SK-N-SH treated with all-trans-retinoic acid at 6 μM for 48 hours (cell line): ENCODE measurements at regions not wholly inside any gene's neighbourhood (a gene's known extent, or its start where the extent isn't known, plus 50 kb on each side); places are given as distances from the start of the nearest gene placed in this dataset.

Experiments used
- ATAC-seq: fragments of 200-7000 bp; cut with Tn5 transposase; 3 replicates; pipeline ENCODE4 v1.9.1; 2020; ENCODE audit warnings: mild to moderate bottlenecking, moderate library complexity
- ARNTL ChIP-seq: fragments of 450-650 bp; formaldehyde crosslinking; IDR thresholded peaks from 2 replicates; pipeline ENCODE4 v1.5.0; 2020; ENCODE audit warnings: low read depth, mild to moderate bottlenecking, moderate library complexity, borderline replicate concordance
- CREB5 ChIP-seq: fragments of 250-450 bp; sonication (Bioruptor Pico); IDR thresholded peaks from 2 replicates; pipeline ENCODE4 v1.5.1; 2020; ENCODE audit warnings: low read depth, mild to moderate bottlenecking, moderate library complexity
- CSDC2 ChIP-seq: fragments of 250-450 bp; sonication (Bioruptor Pico); IDR thresholded peaks from 2 replicates; pipeline ENCODE4 v1.5.0; 2020; ENCODE audit warnings: mild to moderate bottlenecking, moderate library complexity
- CSRNP3 ChIP-seq: fragments of 250-450 bp; sonication (Bioruptor Pico); IDR thresholded peaks from 2 replicates; pipeline ENCODE4 v1.5.1; 2021; ENCODE audit warnings: mild to moderate bottlenecking, moderate library complexity
- ESRRG ChIP-seq: fragments of 250-450 bp; sonication (Bioruptor Pico); IDR thresholded peaks from 2 replicates; pipeline ENCODE4 v1.6.1; 2021; ENCODE audit warnings: mild to moderate bottlenecking
- GLIS3 ChIP-seq: fragments of 250-450 bp; sonication (Bioruptor Pico); IDR thresholded peaks from 2 replicates; pipeline ENCODE4 v1.5.0; 2020; ENCODE audit warnings: mild to moderate bottlenecking, moderate library complexity
- ISL1 ChIP-seq: fragments of 250-450 bp; sonication (Bioruptor Pico); IDR thresholded peaks from 2 replicates; pipeline ENCODE4 v2.1.2; 2022; ENCODE audit warnings: mild to moderate bottlenecking, moderate library complexity
- OSR1 ChIP-seq: fragments of 250-450 bp; sonication (Bioruptor Pico); IDR thresholded peaks from 2 replicates; pipeline ENCODE4 v1.8.0; 2022; ENCODE audit warnings: moderate library complexity, mild to moderate bottlenecking, inconsistent platforms
- PATZ1 ChIP-seq: fragments of 250-450 bp; sonication (Bioruptor Pico); IDR thresholded peaks from 2 replicates; pipeline ENCODE4 v1.8.0; 2020; ENCODE audit warnings: mild to moderate bottlenecking, moderate library complexity, borderline replicate concordance
- POU6F1 ChIP-seq: fragments of 250-450 bp; sonication (Bioruptor Pico); IDR thresholded peaks from 2 replicates; pipeline ENCODE4 v1.8.0; 2021; ENCODE audit warnings: low read depth, mild to moderate bottlenecking, moderate library complexity, borderline replicate concordance
- PPARA ChIP-seq: fragments of 250-450 bp; sonication (Bioruptor Pico); IDR thresholded peaks from 2 replicates; pipeline ENCODE4 v1.5.0; 2020; ENCODE audit warnings: mild to moderate bottlenecking, borderline replicate concordance
- SNAI2 ChIP-seq: fragments of 250-450 bp; sonication (Bioruptor Pico); IDR thresholded peaks from 2 replicates; pipeline ENCODE4 v1.5.0; 2020; ENCODE audit warnings: mild to moderate bottlenecking, moderate library complexity
- TCF4 ChIP-seq: fragments of 250-450 bp; sonication (Bioruptor Pico); IDR thresholded peaks from 2 replicates; pipeline ENCODE4 v1.8.0; 2021; ENCODE audit warnings: mild to moderate bottlenecking, moderate library complexity, borderline replicate concordance
- TSHZ2 ChIP-seq: fragments of 250-450 bp; sonication (Bioruptor Pico); IDR thresholded peaks from 2 replicates; pipeline ENCODE4 v1.5.0; 2020; ENCODE audit warnings: mild to moderate bottlenecking, moderate library complexity
- ZFP3 ChIP-seq: fragments of 250-450 bp; sonication (Bioruptor Pico); IDR thresholded peaks from 2 replicates; pipeline ENCODE4 v1.5.0; 2020; ENCODE audit warnings: mild to moderate bottlenecking, moderate library complexity
- ZFP30 ChIP-seq: fragments of 450-650 bp; formaldehyde crosslinking; IDR thresholded peaks from 2 replicates; pipeline ENCODE4 v1.5.0; 2022; ENCODE audit warnings: mild to moderate bottlenecking, moderate library complexity
- ZNF565 ChIP-seq: fragments of 450-650 bp; formaldehyde crosslinking; conservative IDR thresholded peaks from 2 replicates; pipeline ENCODE4 v1.5.0; 2020; ENCODE audit warnings: low read depth, mild to moderate bottlenecking, moderate library complexity
- ZNF70 ChIP-seq: fragments of 450-650 bp; formaldehyde crosslinking; IDR thresholded peaks from 2 replicates; pipeline ENCODE4 v1.5.0; 2020; ENCODE audit warnings: mild to moderate bottlenecking, moderate library complexity
- ZNF8 ChIP-seq: fragments of 450-650 bp; formaldehyde crosslinking; IDR thresholded peaks from 2 replicates; pipeline ENCODE4 v1.5.0; 2020; ENCODE audit warnings: mild to moderate bottlenecking, moderate library complexity

GRCh38 chr2:42118754-42119569, 50.2 kb upstream of the EML4 start:
- peak; percentile 5 for ATAC-seq
- no peak for TF ChIP-seq GLIS3
- TF ChIP-seq CREB5 (CRISPR knock-in tag), result peak; percentile 94; the same call in 1 of the 2 replicates
- peak; percentile 47; the same call in 1 of the 2 replicates for TF ChIP-seq ZNF70 (CRISPR knock-in tag)
- no peak for TF ChIP-seq ARNTL (CRISPR knock-in tag)
- TF ChIP-seq ESRRG, result no peak
- TF ChIP-seq SNAI2 (CRISPR knock-in tag), result 0 out of 2 replicates have a peak, but pooled peaks have one; percentile 37
- TF ChIP-seq POU6F1 (CRISPR knock-in tag), result no peak
- no peak for TF ChIP-seq PATZ1
- TF ChIP-seq TCF4 (CRISPR knock-in tag), result peak; percentile 95
- TF ChIP-seq CSDC2, result no peak; the same call in 1 of the 2 replicates
- no peak for TF ChIP-seq ZFP3
- no peak for TF ChIP-seq ZFP30
- TF ChIP-seq TSHZ2 (CRISPR knock-in tag), result peak; percentile 29; the same call in 1 of the 2 replicates
- no peak for TF ChIP-seq OSR1 (CRISPR knock-in tag)
- TF ChIP-seq CSRNP3 (CRISPR knock-in tag), result no peak
- TF ChIP-seq ZNF8 (CRISPR knock-in tag), result peak; percentile 100
- TF ChIP-seq PPARA, result no peak
- TF ChIP-seq ZNF565 (CRISPR knock-in tag), result no peak
- peak; percentile 35; the same call in 1 of the 2 replicates for TF ChIP-seq ISL1 (CRISPR knock-in tag)
